NOMO-1 treated with DMSO at 0.1 percent for 48 hours (cell line): ENCODE measurements at regions not wholly inside any gene's neighbourhood (a gene's known extent, or its start where the extent isn't known, plus 50 kb on each side); places are given as distances from the start of the nearest gene placed in this dataset.

Source experiments
- DNase-seq: peaks from one replicate; lab custom pipeline; 2025; ENCODE audit not compliant: unreplicated experiment; lab: John Stamatoyannopoulos, UW

DNA sequence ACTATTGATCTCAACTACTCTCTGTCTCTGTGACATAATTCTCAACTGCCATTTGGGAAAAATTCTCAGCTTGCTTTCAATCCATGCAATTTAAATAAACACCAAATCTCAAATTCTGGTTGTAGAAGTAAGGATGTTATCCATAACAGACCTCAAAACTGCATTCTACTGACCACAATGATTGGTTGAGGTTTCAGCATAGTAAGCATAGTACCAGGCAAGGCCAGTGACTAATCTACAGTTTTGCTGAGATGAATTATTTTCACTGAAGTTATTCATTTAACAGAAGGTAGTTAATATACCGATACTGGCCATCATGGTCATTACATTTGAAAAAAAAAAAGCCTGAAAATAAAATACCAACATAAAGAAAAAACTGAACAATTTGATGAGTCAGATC lies 488.0 kb upstream of the CDH18 start:
- no peak for DNase-seq

DNA sequence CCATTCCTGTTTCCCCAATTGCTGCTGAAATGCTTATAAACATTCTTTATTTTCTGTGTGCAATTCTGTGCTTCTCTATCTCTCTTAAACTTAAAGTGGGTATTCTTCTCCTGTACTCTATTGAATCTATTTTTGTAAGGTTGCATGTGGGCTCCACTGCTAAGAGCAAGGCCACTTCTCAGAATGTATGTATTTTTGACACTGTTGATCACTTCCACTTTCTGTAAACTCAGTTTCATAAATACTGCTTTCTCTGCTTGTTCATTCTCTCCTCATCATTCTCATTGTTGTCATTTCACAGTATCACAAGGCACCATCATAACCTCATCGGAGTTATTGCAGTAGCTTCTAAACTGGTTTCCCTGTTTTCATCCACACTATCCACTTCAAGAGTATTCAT lies 483.0 kb upstream of the CDH18 start:
- DNase-seq, result no peak

- DNase-seq, result no peak
Observed at GRCh38 chr5:20469792-20470191, 481.8 kb upstream of the CDH18 start.

DNA sequence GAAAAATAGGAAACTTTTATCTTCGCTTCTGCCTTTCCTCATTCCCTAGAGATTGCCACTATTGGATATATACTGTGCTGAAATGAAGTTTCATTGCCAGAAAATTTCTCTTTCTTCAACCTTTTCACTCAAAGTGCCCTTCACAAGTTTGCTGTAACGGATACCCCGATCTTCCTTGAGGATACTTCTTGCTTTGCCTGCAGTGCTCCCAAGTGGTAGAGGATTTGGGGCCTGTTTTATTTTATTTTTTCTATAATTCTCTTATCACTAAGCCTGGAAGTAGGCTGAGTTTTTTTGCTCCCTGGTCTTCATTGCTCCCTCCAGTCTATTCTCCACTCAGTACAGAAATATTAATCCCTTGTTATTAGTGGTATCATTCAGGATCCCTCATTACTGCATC lies 481.4 kb upstream of the CDH18 start:
- no peak for DNase-seq

DNA sequence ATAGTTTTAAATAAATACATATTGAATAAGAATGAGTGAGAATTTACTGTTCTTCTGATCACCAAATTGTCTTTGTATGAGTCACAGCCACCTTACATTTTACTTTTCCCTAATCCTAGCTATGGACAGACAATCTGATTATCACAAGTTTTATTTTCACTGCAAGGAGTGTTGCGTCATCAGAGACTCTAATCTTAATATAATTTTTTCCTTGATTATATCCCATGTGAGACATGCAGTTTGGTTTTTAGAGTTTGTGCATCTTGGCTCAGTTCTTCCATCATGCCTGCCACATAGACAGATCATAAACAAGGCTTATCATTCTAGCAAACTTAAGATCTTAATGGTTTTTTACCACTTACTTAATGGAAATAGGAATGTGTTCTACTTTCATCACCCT lies 478.5 kb upstream of the CDH18 start:
- no peak for DNase-seq

GRCh38 chr5:20463206-20463605 lies 475.2 kb upstream of the CDH18 start:
- no peak for DNase-seq

DNA sequence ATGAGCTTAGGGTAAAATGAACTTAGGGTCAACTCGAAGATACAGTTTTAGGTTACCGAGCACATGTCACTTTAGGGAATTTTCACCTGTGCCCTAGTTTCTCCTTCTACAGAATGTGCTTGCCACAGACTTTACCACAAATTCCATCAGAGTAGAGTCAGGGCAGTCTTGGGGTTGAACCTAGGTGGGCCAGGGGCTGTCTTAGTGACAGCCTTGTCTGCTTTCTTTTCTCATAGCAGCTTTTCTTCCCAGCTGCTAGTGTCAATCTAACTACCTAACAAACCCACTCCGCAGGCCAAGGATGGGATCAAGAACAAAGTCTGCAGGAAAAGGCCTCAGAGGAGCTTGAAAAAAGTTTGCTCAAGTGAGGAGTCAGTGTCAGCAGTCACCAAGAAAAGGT lies 458.1 kb upstream of the CDH18 start:
- DNase-seq, result no peak

GRCh38 chr5:20445326-20445860 lies 457.4 kb upstream of the CDH18 start:
- DNase-seq, result no peak

- no peak for DNase-seq
Observed at GRCh38 chr5:20434786-20435185, 446.8 kb upstream of the CDH18 start.

- no peak for DNase-seq
Observed at GRCh38 chr5:20420991-20421595, 433.1 kb upstream of the CDH18 start.
